Ovary (tissue), 3 donors: ENCODE measurements at regions not wholly inside any gene's neighbourhood (a gene's known extent, or its start where the extent isn't known, plus 50 kb on each side); places are given as distances from the start of the nearest gene placed in this dataset.

Experiments
- EP300 ChIP-seq: sonication (generic); formaldehyde crosslinking; IDR thresholded peaks from one replicate; pipeline ENCODE4 v1.6.1; 2017; ENCODE audit warnings: antibody characterized with exemption
- TF ChIP-seq, protein P1 (sequence below), 3 donors: fragments of 450-650 bp in 2 of 3; fragments of 200-600 bp in 1 of 3; IDR thresholded peaks; one replicate each; pipeline versions ENCODE4 v1.5.1 to v1.8.0; 2016 to 2022; ENCODE audit warnings: antibody characterized with exemption in 3 of 3, mild to moderate bottlenecking in 1 of 3
- donor health status: DM: no; HTN: no; CAD: no.

GRCh38 chr4:110367156-110367555, 108.8 kb upstream of the ENPEP start:
- no peak for TF ChIP-seq EP300
- TF ChIP-seq, protein P1, sequence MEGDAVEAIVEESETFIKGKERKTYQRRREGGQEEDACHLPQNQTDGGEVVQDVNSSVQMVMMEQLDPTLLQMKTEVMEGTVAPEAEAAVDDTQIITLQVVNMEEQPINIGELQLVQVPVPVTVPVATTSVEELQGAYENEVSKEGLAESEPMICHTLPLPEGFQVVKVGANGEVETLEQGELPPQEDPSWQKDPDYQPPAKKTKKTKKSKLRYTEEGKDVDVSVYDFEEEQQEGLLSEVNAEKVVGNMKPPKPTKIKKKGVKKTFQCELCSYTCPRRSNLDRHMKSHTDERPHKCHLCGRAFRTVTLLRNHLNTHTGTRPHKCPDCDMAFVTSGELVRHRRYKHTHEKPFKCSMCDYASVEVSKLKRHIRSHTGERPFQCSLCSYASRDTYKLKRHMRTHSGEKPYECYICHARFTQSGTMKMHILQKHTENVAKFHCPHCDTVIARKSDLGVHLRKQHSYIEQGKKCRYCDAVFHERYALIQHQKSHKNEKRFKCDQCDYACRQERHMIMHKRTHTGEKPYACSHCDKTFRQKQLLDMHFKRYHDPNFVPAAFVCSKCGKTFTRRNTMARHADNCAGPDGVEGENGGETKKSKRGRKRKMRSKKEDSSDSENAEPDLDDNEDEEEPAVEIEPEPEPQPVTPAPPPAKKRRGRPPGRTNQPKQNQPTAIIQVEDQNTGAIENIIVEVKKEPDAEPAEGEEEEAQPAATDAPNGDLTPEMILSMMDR (IDR thresholded peaks at IDR 0.05) = no peak
